ENCODE measurements at regions not wholly inside any gene's neighbourhood (a gene's known extent, or its start where the extent isn't known, plus 50 kb on each side); places are given as distances from the start of the nearest gene placed in this dataset.
"Not testable (repeated sequence)": the region's sequence is repeated elsewhere in the genome, so short reads cannot be mapped to it uniquely, and the experiment has no call there.

DNA sequence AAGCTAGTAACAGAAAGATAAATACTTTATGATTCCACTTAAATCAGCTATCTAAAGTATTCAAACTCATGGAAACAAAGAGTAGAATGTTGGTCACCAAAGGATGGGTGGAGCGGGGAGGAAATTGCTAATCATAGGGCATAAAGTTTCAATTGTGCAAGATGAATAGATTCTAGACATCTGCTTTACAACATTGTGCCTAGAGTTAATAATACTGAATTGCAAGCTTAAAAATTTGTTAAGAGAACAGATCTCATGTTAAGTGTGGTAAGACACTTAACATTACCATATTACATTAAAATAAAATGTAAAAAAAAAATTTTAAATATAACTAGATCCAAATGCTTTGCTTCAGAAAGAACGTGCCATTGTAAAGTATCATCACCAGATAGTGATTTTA lies 411.1 kb upstream of the MBL2 start:
- ATAC-seq: no peak
- 80 to 87% methylated on average over 2 of the region's 2 CpGs for WGBS, 2 donors (ENCODE audit: low coverage in 1 of 2)
- Histone ChIP-seq H3K27me3 (no peaks in the 10 kb centered on the region), H3K4me3 (no peak overlapping the region), H3K4me1 (no peaks in the 10 kb centered on the region), H3K36me3 (no peaks in the 10 kb centered on the region), H3K9me3 (peaks cover 0 to 7% (median 0%) of the 10 kb centered on the region in 3 donors), H3K27ac (no peak overlapping the region)
- TF ChIP-seq, protein P1, sequence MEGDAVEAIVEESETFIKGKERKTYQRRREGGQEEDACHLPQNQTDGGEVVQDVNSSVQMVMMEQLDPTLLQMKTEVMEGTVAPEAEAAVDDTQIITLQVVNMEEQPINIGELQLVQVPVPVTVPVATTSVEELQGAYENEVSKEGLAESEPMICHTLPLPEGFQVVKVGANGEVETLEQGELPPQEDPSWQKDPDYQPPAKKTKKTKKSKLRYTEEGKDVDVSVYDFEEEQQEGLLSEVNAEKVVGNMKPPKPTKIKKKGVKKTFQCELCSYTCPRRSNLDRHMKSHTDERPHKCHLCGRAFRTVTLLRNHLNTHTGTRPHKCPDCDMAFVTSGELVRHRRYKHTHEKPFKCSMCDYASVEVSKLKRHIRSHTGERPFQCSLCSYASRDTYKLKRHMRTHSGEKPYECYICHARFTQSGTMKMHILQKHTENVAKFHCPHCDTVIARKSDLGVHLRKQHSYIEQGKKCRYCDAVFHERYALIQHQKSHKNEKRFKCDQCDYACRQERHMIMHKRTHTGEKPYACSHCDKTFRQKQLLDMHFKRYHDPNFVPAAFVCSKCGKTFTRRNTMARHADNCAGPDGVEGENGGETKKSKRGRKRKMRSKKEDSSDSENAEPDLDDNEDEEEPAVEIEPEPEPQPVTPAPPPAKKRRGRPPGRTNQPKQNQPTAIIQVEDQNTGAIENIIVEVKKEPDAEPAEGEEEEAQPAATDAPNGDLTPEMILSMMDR (IDR thresholded peaks at IDR 0.05): no peak
- no peak for TF ChIP-seq POLR2A (IDR thresholded peaks at IDR 0.05)
- TF ChIP-seq EP300 (IDR thresholded peaks at IDR 0.05): no peak
- no peak for TF ChIP-seq POLR2AphosphoS5 (IDR thresholded peaks at IDR 0.05)

DNA sequence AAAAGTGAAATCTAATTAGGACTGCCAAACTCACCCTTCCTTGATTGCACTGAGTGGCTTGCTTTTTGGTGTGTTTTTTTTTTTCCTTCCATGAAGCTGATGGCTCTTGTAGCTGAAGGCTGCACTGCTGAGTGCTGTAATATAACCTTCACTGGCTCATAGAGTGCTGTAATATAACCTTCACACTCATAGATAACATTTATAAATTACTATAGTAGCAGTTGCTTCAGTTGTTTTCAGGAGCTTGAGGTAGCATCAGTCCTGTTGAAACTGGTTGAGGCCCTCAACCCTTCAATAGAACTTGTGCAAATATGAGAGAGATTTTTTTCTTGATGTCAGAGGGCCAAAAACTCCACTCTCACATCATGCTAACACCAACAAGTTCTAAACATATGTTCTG lies 404.9 kb upstream of the MBL2 start:
- TF ChIP-seq EP300 (IDR thresholded peaks at IDR 0.05): no peak
- TF ChIP-seq, protein P1 (IDR thresholded peaks at IDR 0.05): no peak
- no peak for TF ChIP-seq POLR2AphosphoS5 (IDR thresholded peaks at IDR 0.05)
- no peak for TF ChIP-seq POLR2A (IDR thresholded peaks at IDR 0.05)
- Histone ChIP-seq H3K4me1 (no peaks in the 10 kb centered on the region), H3K27me3 (no peaks in the 10 kb centered on the region), H3K27ac (no peak overlapping the region), H3K9me3 (no peaks in the 10 kb centered on the region), H3K36me3 (no peaks in the 10 kb centered on the region), H3K4me3 (no peak overlapping the region)
- no peak for ATAC-seq

DNA sequence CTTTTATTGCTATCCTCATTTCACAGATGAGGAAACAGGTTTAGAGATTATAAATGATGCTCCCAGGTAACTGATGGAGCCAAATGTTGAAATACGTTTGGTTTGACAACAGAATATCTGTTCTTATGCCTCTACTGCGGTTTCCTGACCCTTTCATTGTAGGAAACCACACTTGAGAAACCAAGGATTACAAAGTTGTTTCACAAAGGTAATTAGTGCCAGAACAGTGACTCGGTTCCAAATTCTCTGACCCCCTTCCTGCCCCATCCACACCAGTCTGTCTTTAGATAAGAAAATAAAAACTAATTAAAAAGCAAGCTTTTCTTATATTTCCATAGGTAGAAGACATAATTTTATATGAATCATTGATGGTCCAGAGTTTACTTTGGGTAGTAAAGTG lies 393.7 kb upstream of the MBL2 start:
- Histone ChIP-seq H3K4me3 (no peak overlapping the region), H3K4me1 (no peaks in the 10 kb centered on the region), H3K27me3 (no peaks in the 10 kb centered on the region), H3K9me3 (no peaks in the 10 kb centered on the region), H3K27ac (no peak overlapping the region), H3K36me3 (no peaks in the 10 kb centered on the region)
- TF ChIP-seq EP300 (IDR thresholded peaks at IDR 0.05): no peak
- no peak for TF ChIP-seq POLR2AphosphoS5 (IDR thresholded peaks at IDR 0.05)
- TF ChIP-seq POLR2A (IDR thresholded peaks at IDR 0.05): no peak
- TF ChIP-seq, protein P1 (IDR thresholded peaks at IDR 0.05): no peak
- WGBS, 2 donors (ENCODE audit: low coverage in 1 of 2): 83 to 85% methylated on average over 2 to 3 of the region's 3 CpGs
- no peak for ATAC-seq

- no peak overlapping the region for H3K4me3 ChIP-seq
- WGBS, 2 donors (ENCODE audit: low coverage in 1 of 2): 40 to 45% methylated on average over 2 to 3 of the region's 3 CpGs
- ATAC-seq: no peak
- no peaks in the 10 kb centered on the region for H3K27me3 ChIP-seq
- H3K27ac ChIP-seq: no peak overlapping the region
- no peaks in the 10 kb centered on the region for H3K9me3 ChIP-seq
- H3K4me1 ChIP-seq: no peaks in the 10 kb centered on the region
- H3K36me3 ChIP-seq: no peaks in the 10 kb centered on the region
- TF ChIP-seq POLR2A (IDR thresholded peaks at IDR 0.05) (no peak), POLR2AphosphoS5 (IDR thresholded peaks at IDR 0.05) (no peak), EP300 (IDR thresholded peaks at IDR 0.05) (no peak)
- TF ChIP-seq, protein P1 (IDR thresholded peaks at IDR 0.05): no peak
Observed at GRCh38 chr10:53162856-53163255, 390.3 kb upstream of the MBL2 start.

GRCh38 chr10:53161231-53161630 lies 388.6 kb upstream of the MBL2 start:
- no peaks in the 10 kb centered on the region for H3K4me1 ChIP-seq
- no peaks in the 10 kb centered on the region for H3K9me3 ChIP-seq
- ATAC-seq: no peak
- TF ChIP-seq, protein P1 (IDR thresholded peaks at IDR 0.05): no peak
- no peak for TF ChIP-seq EP300 (IDR thresholded peaks at IDR 0.05)
- TF ChIP-seq POLR2A (IDR thresholded peaks at IDR 0.05): no peak
- TF ChIP-seq POLR2AphosphoS5 (IDR thresholded peaks at IDR 0.05): no peak
- no peak overlapping the region for H3K27ac ChIP-seq
- no peak overlapping the region for H3K4me3 ChIP-seq
- no peaks in the 10 kb centered on the region for H3K27me3 ChIP-seq
- H3K36me3 ChIP-seq: no peaks in the 10 kb centered on the region

GRCh38 chr10:53155674-53156073 lies 383.1 kb upstream of the MBL2 start:
- not testable (repeated sequence) for H3K4me3 ChIP-seq, ATAC-seq, H3K27ac ChIP-seq, H3K36me3 ChIP-seq, H3K27me3 ChIP-seq, H3K4me1 ChIP-seq, H3K9me3 ChIP-seq
- WGBS, 2 donors (ENCODE audit: low coverage in 1 of 2): 75 to 100% methylated on average over 2 to 4 of the region's 4 CpGs

Data from gastroesophageal sphincter (tissue), 4 donors.